NCI-H2227 treated with DMSO at 0.1 percent for 48 hours (cell line): ENCODE measurements at regions not wholly inside any gene's neighbourhood (a gene's known extent, or its start where the extent isn't known, plus 50 kb on each side); places are given as distances from the start of the nearest gene placed in this dataset.

Source experiments
- DNase-seq: peaks from one replicate; lab custom pipeline; 2025; lab: John Stamatoyannopoulos, UW

DNA sequence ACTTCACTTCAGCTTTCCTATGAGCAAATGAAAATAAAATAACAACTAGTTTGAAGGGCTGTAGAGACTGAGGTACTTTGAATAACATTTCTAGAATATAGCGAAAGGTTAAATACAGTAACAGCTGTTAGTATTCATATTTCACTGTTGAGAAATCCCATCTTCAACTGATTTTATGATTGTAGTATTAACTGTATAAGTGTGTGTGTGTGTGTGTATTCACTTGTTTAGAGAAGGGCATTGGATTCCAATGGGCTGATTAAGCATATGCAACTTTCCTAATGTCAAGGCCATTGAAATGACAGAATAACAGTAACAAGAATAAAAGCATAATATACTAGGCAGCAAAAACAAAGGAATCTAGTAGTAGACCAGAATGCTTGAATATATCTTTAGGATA, 957.5 kb upstream of the EPHA7 start:
- no peak for DNase-seq

DNA sequence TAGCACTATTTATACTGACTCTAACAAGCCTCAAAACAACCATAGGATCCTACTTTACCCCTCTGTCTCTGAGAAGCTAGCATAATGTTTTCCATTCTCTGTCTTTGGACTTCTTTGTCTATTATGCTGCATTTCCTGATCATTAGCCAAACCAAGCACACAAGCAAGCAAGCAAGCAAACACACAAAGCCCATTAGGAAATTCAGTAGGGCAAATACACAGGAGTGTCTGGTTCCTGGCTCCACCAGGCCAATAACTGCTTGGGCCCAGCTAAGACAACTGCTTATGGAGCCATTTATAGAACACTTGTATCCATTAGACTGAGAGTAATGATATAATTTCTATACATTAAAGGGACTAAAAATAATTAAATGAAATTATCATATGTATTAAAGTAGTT, 952.9 kb upstream of the EPHA7 start:
- DNase-seq = no peak

DNA sequence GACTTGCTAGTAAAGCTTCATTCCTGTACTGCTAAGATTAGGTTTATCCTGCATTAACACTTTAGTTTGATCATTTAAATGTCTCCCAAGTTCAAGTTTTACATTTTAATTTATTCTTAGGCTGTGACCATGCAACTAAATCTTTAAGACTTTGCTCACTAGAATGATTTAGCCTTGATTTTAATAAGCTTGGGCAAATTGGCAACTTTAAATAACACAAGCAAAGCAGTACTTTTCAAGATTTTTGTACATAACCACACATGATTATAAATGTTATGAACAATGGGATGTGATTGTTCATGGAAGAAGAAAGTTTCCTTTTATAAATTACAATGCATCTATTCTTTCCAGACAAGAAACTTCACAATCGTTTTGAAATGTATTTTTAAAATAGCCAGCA, 948.0 kb upstream of the EPHA7 start:
- DNase-seq = no peak

DNA sequence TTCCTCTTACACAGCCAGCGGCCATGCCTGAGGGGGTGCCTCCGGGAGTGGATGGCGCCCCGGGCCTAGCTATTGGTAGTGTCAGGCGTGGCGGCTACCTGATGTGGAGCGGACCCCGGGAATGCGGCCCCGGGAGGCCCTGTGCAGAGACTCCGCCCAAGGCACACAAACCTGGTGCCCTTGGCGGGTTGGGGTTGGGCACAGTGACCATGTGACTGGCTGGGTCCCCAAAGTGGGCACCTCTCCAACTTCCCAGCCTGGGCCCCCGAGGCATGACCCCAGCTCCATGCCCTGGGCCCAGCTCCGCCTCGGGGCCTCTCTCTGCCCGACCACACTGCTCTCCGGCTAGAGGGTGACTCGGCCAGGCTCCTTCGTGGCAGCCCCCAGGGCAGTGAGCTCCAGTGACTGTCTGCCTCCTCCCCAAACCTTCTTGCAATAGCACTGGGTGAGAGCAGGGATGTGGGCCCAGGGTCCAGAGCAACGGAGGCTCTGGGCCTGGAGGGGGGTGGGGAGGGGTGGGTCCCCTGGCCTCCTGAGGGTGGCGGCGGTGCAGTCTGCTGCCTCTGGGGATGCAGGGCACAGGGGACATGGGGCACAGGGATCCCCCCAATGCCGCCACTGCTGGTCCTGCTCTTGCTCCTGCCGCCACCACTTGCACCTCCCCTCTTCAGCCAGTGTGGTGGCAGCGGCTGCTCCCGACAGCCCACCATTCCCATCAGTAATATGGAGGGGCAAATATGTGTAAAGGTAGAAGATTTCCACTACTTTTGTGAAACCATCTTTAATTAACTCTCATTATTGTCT, 942.9 kb upstream of the EPHA7 start:
- no peak for DNase-seq

DNA sequence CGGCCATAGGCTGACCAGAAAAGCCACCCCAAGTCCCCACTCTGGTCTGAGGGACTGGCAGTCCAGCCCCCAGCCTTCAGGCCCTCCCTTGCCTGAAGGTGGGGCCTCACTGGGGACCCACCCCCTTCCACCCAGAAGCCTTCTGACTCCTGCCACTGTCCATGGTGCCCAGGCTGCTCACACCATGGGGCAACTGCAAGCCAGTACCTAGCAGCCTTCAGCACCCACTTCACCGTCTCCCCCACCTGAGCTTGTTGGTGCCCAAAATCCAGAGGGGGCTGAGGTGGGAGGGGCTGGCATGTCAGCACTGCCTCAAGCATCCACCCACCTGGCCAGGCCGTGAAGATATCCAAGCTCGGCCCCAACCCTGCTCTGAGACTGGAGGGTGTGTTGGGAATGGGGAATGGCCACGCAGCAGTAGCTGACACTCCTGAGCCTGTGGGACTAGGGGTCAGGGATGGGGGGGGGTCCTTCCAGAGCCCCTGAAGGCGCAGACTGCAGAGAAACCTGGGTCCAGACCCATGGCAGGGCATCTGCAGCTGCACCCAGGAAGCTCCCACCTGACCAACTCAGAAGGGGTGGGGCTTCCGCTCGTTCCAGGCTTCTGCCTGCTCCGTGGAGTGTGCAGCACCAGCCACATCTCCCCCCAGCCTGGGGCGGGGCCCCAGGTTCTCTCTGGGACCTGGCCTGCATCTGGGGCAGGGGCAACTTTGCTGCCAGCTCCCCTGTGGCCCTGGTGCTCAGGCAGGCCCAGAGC, 942.1 kb upstream of the EPHA7 start:
- DNase-seq = no peak

DNA sequence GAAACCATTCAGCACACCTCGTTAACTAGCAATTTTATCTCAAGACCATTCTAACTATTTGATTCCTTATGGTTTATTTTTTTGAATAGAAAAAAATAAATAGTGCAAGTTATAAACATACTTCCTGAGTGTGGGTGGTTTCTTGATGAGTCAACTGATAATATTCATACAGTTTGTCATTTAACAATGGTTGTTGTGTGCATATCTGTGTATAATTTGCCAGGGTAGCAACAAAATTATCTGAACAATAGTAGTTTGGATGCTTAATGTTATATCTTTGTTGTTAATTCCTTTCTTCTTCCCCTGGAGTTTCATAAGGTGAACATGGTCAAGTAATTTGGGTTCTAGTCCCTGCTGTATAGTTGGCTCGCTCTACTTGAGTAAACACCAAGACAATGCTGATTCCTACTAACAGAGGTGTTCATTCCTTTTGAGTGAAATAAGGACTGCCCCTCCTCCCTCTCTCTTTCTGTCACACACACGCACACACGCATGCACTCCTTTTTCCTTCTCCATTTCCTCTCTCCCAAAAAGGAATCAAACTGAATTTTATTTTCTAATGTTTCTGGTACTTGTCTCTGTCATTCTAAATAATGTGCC, 938.1 kb upstream of the EPHA7 start:
- DNase-seq = no peak

DNA sequence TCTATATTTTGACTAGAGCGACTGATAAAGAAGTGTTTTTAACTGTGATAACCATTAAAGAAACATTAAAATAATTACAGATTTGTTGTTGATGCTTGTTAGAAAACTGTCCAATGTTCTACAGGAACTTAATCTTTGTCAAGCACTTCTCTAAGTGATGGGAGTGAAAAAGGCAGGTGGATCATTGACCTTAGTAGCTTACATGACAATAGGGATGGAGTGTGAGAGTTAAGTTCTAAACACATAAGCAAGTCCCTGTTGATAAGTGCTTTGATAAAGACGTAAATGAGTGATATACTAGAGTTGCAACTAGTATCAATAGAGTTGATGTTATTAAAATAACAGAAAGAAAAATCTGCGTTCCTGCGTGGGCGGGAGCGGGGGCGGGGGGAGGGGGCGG, 931.5 kb upstream of the EPHA7 start:
- peak; percentile 21 for DNase-seq

DNA sequence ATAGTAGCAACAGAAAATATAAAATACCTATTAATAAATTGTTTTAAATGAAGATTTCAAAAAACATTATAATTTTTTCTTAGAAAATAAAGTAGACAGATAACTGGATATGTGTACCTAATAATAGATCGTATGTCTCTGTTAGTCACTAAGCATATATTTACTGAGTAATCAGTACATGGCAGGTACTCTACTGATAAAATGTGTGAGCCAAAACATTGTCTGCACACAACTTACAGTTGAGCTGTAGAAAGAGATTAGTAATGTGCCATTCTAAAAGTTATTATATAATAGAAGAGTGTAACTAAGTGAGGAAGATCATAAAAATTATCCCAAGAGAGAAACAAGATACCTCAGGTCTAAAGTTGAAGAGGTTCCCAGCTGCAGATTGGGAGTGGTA, 929.9 kb upstream of the EPHA7 start:
- peak; percentile 52 for DNase-seq

DNA sequence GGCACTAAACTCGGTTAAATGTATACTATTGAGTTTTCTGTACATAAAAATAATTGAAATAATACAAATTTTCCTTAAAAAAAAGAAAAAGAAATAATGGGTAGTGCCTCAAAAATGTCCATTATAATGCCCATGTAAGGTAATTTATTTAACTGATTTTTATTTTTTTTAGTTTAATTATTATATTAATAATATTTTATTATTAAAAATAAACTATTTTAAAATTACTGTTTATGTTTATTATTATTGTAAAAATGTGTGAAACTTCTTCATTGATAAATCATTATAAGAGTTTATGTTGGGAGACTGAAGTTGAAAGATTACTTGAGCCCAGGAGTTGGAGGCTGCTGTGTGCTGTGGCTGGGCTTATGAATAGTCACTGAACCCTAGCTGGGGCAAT, 925.5 kb upstream of the EPHA7 start:
- no peak for DNase-seq

DNA sequence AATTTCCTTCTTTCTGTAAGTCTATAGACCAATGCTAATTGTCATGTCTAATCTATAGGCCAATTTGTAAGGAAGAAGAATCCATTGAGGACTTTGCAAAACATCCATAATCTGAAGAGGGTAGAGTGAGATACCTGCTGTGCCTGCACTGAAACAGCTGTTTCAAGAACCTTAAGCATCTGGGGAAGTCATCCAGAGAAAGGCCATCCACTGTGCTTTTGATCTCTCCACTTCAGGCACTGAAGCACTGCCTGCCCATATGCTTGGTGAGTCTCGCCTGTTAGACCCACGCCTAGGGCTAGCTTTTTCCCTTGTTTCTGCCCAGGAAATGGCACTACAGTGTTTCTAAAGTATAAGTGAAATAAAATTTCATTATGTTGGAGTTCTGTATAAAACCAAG, 921.8 kb upstream of the EPHA7 start:
- DNase-seq = no peak

DNA sequence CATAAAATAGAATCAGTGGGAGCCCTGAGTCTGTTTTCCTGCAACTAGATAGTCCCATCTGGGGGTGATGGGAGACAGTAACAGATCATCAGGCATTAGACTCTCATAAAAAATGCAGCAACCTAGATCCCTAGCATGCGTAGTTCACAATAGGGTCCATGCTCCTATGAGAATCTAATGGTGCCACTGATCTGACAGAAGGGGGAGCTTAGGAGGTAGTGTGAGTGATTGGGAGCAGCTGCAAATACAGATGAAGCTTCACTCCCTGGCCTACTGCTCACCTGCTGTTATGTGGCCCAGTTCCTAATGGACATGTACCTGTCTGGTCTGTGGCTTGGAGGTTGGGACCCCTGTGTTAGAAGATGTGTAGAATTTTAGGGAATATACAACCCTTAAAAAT, 904.5 kb upstream of the EPHA7 start:
- DNase-seq = no peak

DNA sequence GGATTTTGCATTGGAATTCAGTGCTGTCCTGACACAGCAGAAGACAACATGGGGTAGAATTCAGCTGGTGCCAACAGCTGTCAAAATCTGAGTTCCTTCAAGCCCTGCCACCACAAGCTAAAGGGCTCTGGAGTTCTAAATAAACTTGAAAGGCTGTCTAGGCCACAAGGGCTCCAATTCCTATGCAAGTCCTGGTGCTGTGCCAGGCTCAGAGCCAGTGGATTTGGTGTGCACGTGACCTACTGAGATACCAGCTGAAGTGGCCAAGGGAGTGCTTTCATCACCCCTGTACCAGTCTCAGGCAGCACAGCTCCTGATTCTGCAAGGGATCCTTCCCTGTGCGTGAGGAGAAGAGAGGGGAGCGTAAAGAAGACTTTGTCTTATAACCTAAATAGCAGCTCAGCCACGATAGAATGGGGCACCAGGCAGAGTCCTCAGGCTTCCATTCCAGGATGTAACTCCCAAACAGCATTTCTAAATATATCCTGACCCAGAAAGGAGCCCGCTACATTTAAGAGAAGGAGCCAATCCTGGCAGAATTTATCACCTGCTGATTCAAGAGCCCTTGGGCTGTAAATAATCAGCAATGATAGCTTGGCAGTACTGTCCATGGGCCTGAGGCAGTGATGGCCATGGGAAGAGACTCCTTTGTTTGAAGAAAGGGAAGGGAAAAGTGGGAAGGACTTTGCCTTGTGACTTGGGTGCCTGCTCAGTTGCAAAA, 881.2 kb upstream of the EPHA7 start:
- DNase-seq = no peak

DNA sequence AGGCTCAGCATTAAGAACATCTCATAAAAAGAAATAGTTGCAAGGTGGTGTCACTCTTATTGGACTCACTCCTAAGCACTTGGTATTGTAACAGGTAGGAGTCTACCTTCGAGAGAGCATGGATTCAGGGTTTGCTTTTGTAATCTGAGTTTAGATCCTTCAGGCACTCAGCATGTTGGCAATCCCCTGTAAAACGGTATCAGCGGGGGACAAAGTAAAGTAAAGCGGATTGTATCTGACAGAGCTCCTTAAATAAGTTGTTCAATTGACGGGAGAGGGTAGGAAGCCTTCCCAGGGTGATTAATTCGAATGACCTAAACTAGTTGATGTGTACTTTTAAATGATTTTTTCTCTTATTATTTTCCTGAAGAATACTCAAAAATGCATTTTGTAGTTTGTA, 869.8 kb upstream of the EPHA7 start:
- DNase-seq = no peak

DNA sequence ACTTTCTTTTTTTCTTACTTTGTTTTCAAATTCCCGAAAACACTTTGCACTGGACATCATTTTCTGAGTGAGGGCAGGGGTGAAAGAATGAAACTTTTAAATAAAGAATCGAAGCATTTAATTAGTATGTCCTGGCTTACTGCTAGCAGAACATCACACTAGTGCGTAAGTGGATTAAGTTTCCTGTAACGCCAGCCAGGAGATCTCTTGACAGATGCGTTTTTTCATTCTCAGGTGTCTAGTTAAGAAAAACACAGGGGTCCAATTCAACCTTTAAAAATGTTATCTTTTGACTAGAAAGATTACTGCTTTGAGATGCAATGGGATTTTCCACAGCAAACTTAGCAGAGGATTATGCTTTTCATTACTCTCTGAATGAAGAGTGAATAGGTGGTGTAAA, 858.8 kb upstream of the EPHA7 start:
- DNase-seq = no peak

DNA sequence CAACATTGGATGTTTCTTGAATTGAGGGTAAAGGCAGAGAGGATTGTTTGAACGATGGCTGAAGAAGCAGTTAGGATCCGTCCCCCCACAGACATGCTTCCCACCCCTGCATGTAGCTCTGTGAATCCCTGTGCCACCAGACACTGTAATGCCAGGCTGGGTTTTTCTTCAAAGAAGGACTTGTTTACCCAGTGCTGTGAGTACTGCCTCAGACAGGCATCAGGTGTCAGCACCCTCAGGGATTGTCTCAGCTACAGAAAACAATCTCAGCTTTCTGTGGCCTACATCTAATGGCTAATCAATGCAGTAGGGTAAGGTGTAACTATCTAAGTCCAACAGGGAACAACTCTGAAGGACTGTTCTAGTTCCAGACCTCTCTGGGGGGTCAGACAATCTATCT, 853.0 kb upstream of the EPHA7 start:
- no peak for DNase-seq

DNA sequence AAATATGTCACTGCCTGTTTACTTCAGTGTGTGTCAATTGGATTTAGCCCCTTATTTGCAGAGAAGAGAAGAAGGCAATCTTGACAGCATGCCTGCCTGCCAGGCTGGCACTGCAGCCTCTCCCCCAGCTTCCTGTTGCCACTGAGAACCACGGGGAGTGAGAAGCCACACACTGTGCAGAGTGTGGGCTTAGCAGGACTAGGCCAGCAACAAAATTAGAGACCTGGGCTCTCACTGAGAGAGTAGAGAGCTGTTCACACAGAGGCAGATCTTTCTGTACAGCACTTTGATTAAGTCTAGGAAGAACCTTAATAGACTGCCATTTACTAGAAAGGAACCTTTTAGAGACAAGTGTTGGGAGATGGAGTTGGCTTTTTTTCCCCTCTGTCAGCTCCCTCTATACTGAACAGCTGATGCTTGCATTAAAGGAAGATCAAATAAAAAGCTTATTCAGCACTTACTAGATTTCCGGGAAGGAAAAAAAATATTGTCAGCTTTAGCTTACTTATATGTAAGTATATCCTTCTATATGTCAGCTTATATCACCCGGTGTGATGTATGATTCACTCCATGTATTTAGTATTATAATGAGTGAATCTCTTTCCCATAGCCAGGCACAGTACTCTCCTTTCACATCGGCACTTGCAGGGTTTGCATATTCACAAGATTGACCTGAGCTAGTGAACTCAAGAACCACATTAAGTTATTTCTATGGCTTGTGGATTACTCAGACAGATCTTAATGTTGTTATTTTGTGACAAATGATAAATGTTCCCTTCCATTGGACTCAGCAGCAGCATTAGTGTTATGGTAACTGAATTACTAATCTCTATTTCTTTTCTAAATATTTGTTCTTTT, 851.0 kb upstream of the EPHA7 start:
- peak; percentile 21 for DNase-seq

DNA sequence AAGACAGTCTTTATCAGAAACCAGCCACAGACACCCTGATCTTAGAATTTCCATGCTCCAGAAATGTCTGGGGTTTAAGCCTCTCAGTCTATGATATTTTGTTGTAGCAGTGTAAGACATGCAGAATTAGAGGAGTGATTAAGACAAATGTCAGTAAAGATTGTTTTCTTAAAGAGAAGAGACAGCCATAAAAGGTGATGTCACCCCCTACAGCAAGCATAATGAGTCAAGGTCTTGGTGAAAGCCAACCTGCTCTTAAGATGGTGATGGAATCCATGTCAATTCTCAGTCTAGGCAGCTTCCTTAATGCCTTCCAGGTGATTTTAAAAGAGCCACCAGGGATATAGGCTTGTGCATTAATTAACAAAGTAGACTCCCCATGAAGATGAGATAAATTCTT, 849.9 kb upstream of the EPHA7 start:
- peak; percentile 4 for DNase-seq

DNA sequence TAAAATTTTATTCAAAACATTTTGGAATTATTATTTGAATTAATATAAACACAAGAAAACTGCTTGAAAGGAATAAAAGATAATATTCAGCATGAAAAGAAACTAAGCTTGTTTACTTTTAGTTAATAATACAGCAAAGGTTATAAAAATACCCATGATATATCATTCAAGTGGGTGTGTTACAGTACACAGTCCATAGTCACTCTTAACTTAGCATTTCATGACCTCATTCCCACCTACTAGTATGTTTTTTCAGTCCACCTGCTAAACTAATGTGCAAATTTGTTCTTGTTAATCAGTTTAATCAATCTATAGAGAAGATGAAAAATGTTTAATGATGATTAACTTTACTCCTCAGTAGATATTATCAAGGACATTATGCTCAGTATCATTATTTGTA, 841.4 kb upstream of the EPHA7 start:
- no peak for DNase-seq

DNA sequence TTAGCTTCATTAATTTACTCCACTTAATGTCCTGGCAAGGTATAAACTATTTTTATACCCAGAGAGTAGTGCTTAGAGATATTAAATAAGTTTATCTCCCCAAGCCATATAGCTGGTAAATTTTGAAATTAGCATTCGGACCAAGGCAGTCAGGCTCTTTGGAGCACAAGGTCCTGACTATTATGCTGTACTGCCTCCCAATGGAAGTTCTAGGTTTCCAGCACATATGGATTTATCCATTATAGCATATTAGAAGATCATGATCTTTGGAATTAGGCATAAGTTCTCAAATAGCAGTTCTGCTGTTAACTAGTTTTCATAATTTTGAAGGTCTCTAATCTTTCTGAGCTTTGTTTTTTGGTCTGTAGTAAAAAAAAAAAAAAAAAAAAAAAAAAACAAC, 835.3 kb upstream of the EPHA7 start:
- no peak for DNase-seq

DNA sequence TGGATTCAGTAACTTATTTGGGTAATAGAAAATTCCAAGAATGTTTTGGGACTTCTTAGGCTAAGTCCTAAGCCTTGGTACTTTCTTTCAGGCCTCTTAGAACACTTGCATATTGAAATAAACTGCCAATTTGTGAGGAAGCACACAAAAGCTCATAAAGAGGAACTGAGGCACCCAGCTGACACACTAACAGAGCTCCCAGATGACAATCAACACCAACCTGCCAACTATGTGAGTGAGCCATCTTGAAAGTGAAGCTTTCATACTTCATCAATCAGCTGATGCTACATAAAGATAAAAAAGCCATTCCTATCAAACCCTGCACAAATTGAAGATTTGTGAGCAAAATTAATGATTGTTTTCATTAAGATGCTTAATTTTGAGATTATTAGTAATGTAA, 832.5 kb upstream of the EPHA7 start:
- no peak for DNase-seq

DNA sequence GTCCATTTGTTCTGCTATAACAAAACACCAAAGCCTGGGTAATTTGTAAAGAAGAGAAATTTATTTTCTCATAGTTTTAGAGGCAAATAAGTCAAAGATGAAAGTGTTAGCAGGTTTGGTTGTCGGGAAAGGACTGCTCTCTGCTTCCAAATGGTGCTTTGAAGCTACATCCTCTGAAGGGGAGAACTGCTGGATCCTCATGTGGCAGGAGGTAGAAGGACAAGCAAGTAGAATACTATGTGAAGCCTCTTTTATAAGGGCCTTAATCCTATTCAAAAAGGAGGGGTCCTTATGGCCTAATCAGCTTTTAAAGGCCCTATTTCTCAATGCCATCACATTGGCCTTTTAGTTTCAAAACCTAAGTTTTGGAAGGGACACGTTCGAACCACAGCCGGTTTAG, 826.0 kb upstream of the EPHA7 start:
- DNase-seq = no peak

DNA sequence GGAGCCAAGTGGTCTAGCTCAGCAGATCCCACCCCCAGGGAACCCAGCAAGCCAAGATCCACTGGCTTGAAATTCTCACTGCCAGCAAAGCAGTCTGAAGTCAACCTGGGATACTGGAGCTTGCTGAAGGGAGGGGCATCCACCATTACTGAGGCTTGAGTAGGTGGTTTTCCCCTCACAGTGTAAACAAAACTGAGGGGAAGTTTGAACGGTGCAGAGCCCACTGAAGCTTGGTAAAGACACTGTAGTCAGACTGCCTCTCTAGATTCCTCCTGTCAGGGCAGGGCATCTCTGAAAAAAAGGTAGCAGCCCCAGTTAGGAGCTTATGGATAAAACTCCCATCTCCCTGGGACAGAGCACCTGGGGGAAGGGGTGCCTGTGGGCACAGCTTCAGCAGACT, 819.5 kb upstream of the EPHA7 start:
- DNase-seq = no peak
